H1 (cell line): ENCODE measurements at regions not wholly inside any gene's neighbourhood (a gene's known extent, or its start where the extent isn't known, plus 50 kb on each side); places are given as distances from the start of the nearest gene placed in this dataset.

Experiments
- CTCF ChIA-PET: fragments of 300-600 bp; sonication (Branson Sonifier 250); formaldehyde crosslinking; loops from one replicate; lab custom pipeline; 2021; ENCODE audit not compliant: partially characterized antibody; lab: Charles Lee
- POLR2A ChIA-PET: fragments of 300-600 bp; sonication (Branson Sonifier 250); formaldehyde crosslinking; loops from one replicate; lab custom pipeline; 2021; ENCODE audit warnings: inconsistent platforms; ENCODE audit not compliant: partially characterized antibody; lab: Charles Lee
- DNase-seq, 2 experiments: peaks; one replicate each; pipeline versions ENCODE4 v3.0.0 to v3.0.0-alpha.2; 2010 to 2022; ENCODE audit warnings: low spot score in 2 of 2, low read depth in 1 of 2, mixed read lengths in 1 of 2
- FAIRE-seq: peaks from 2 replicates; lab custom pipeline; 2011; peaks lifted over from hg19 to GRCh38; lab: Jason Lieb, UNC
- H2AFZ ChIP-seq: 2 replicates; pipeline ENCODE4 v1.8.1; 2012; ENCODE audit warnings: low read length, inconsistent platforms
- H2AK5ac ChIP-seq: 2 replicates; pipeline ENCODE4 v1.6.1; 2013; ENCODE audit warnings: low read depth, low read length
- H2BK120ac ChIP-seq: replicated peaks from 2 replicates; pipeline ENCODE3; 2013; ENCODE audit warnings: low read depth, low read length, inconsistent platforms
- H2BK12ac ChIP-seq: 2 replicates; pipeline ENCODE4 v1.6.1; 2013; ENCODE audit warnings: low read depth, low read length
- H2BK15ac ChIP-seq: 2 replicates; pipeline ENCODE4 v1.6.1; 2013; ENCODE audit warnings: low read length
- H2BK20ac ChIP-seq: 2 replicates; pipeline ENCODE4 v1.6.1; 2013; ENCODE audit warnings: low read length
- H2BK5ac ChIP-seq: 2 replicates; pipeline ENCODE4 v1.6.1; 2013; ENCODE audit warnings: low read depth, low read length
- H3K14ac ChIP-seq: 2 replicates; pipeline ENCODE4 v1.6.1; 2013; ENCODE audit warnings: inconsistent platforms; ENCODE audit not compliant: insufficient read length
- H3K18ac ChIP-seq: 2 replicates; pipeline ENCODE4 v1.6.1; 2013; ENCODE audit warnings: low read length; ENCODE audit errors: extremely low read depth
- H3K23ac ChIP-seq: 2 replicates; pipeline ENCODE4 v1.6.1; 2013; ENCODE audit warnings: inconsistent platforms; ENCODE audit not compliant: insufficient read length
- H3K23me2 ChIP-seq: 2 replicates; pipeline ENCODE4 v1.6.1; 2013; ENCODE audit warnings: low read depth, low read length
- H3K27ac ChIP-seq: 2 replicates; pipeline ENCODE4 v1.6.1; 2011; ENCODE audit warnings: low read depth, low read length, inconsistent platforms
- H3K27me3 ChIP-seq, 4 experiments: replicated peaks in 1 of 4; 1 replicate in 1 of 4; 2 replicates in 3 of 4; pipeline versions ENCODE4 v1.6.1 to v1.8.1; 2011 to 2013; ENCODE audit warnings: low read length in 3 of 4, mild to moderate bottlenecking in 3 of 4, inconsistent platforms in 2 of 4, mixed read lengths in 2 of 4, moderate library complexity in 1 of 4; ENCODE audit not compliant: control insufficient read depth in 3 of 4, insufficient read depth in 3 of 4; ENCODE audit errors: extremely low read depth in 1 of 4
- H3K36me3 ChIP-seq, 4 experiments: 2 replicates each; pipeline versions ENCODE4 v1.6.1 to v1.8.1; 2011 to 2013; ENCODE audit warnings: mild to moderate bottlenecking in 4 of 4, low read length in 3 of 4, moderate library complexity in 2 of 4, control low read depth in 1 of 4, inconsistent platforms in 1 of 4; ENCODE audit not compliant: insufficient read depth in 4 of 4, control insufficient read depth in 2 of 4
- H3K4ac ChIP-seq: replicated peaks from 2 replicates; pipeline ENCODE3; 2013; ENCODE audit warnings: low read length, low read depth, mixed read lengths, inconsistent platforms; ENCODE audit not compliant: insufficient read length
- H3K4me1 ChIP-seq, 4 experiments: replicated peaks in 1 of 4; 1 replicate in 1 of 4; 2 replicates in 3 of 4; pipeline versions ENCODE4 v1.6.1 to v1.8.1; 2011 to 2013; ENCODE audit warnings: low read length in 3 of 4, inconsistent platforms in 2 of 4, mixed read lengths in 1 of 4; ENCODE audit not compliant: insufficient read depth in 4 of 4, control insufficient read depth in 3 of 4
- H3K4me2 ChIP-seq, 2 experiments: 2 replicates each; pipeline versions ENCODE4 v1.6.1 to v1.8.1; 2011 to 2013; ENCODE audit warnings: low read depth in 2 of 2, low read length in 2 of 2, control low read depth in 1 of 2, inconsistent platforms in 1 of 2, mild to moderate bottlenecking in 1 of 2; ENCODE audit not compliant: insufficient read depth in 1 of 2
- H3K4me3 ChIP-seq, 4 experiments: fragments of 200-600, 300-600 bp in 1 of 4; sonication (generic), shearing (Covaris generic), sonication (Bioruptor Twin) in 1 of 4; 2 replicates each; pipeline versions ENCODE4 v1.5.1 to v1.8.1; 2011 to 2016; ENCODE audit warnings: low read length in 4 of 4, low read depth in 3 of 4, control low read depth in 2 of 4, inconsistent platforms in 2 of 4, mild to moderate bottlenecking in 2 of 4, mixed read lengths in 1 of 4, moderate library complexity in 1 of 4; ENCODE audit not compliant: insufficient read depth in 2 of 4; ENCODE audit errors: extremely low read depth in 1 of 4
- H3K56ac ChIP-seq: replicated peaks from 2 replicates; pipeline ENCODE3; 2013; ENCODE audit warnings: low read depth, mild to moderate bottlenecking, mixed read lengths, low read length, inconsistent platforms; ENCODE audit not compliant: insufficient read length
- H3K79me1 ChIP-seq: 2 replicates; pipeline ENCODE4 v1.6.1; 2013; ENCODE audit warnings: low read depth, low read length, control low read depth
- H3K79me2 ChIP-seq, 2 experiments: 2 replicates each; pipeline versions ENCODE4 v1.6.1 to v1.8.1; 2012 to 2013; ENCODE audit warnings: low read length in 2 of 2, mild to moderate bottlenecking in 2 of 2, inconsistent platforms in 1 of 2; ENCODE audit not compliant: insufficient read depth in 2 of 2, control insufficient read depth in 1 of 2
- H3K9ac ChIP-seq, 4 experiments: replicated peaks in 1 of 4; 1 replicate in 1 of 4; 2 replicates in 3 of 4; pipeline versions ENCODE4 v1.6.1 to v1.8.1; 2011 to 2013; ENCODE audit warnings: low read depth in 3 of 4, low read length in 3 of 4, control low read depth in 2 of 4, mild to moderate bottlenecking in 2 of 4, moderate library complexity in 2 of 4, inconsistent platforms in 1 of 4; ENCODE audit errors: extremely low read depth in 1 of 4
- H3K9me3 ChIP-seq, 2 experiments: 2 replicates each; pipeline versions ENCODE4 v1.6.1 to v1.8.1; 2012 to 2013; ENCODE audit warnings: mild to moderate bottlenecking in 2 of 2, moderate library complexity in 2 of 2, control low read depth in 1 of 2, inconsistent platforms in 1 of 2, low read depth in 1 of 2, low read length in 1 of 2, mixed read lengths in 1 of 2; ENCODE audit not compliant: insufficient read depth in 2 of 2
- H4K20me1 ChIP-seq, 2 experiments: replicated peaks in 1 of 2; 2 replicates each; pipeline versions ENCODE3 to v1.8.1; 2011 to 2013; ENCODE audit warnings: inconsistent platforms in 2 of 2, low read length in 2 of 2, mild to moderate bottlenecking in 1 of 2; ENCODE audit not compliant: insufficient read depth in 2 of 2, control insufficient read depth in 1 of 2
- H4K5ac ChIP-seq: 2 replicates; pipeline ENCODE4 v1.6.1; 2013; ENCODE audit warnings: low read length, low read depth, mixed read lengths, inconsistent platforms; ENCODE audit not compliant: insufficient read length
- H4K8ac ChIP-seq: 2 replicates; pipeline ENCODE4 v1.8.0; 2013; ENCODE audit warnings: mild to moderate bottlenecking, moderate library complexity, low read length, inconsistent platforms; ENCODE audit not compliant: insufficient read depth; ENCODE audit errors: extremely low read depth
- H4K91ac ChIP-seq: replicated peaks from 2 replicates; pipeline ENCODE3; 2013; ENCODE audit warnings: low read length, mixed read lengths, inconsistent platforms; ENCODE audit not compliant: insufficient read length
- CBX8 ChIP-seq: fragments of 300-800, 300-1000 bp; sonication (generic); IDR thresholded peaks from 2 replicates; pipeline ENCODE4 v1.7.1; 2016; ENCODE audit warnings: low read depth, low read length, borderline replicate concordance
- CHD1 ChIP-seq: IDR thresholded peaks from 2 replicates; pipeline ENCODE4 v1.6.1; 2012; ENCODE audit warnings: low read depth, low read length, improper control_type of control experiment
- FOSL1 ChIP-seq: IDR thresholded peaks from 2 replicates; pipeline ENCODE4 v1.6.1; 2011; ENCODE audit warnings: mild to moderate bottlenecking, low read depth, low read length, moderate library complexity; ENCODE audit not compliant: insufficient read depth
- KDM1A ChIP-seq: fragments of 200-600, 300-600 bp; sonication (generic); IDR thresholded peaks from 2 replicates; pipeline ENCODE4 v1.7.1; 2016; ENCODE audit warnings: mild to moderate bottlenecking, low read length, borderline replicate concordance
- KDM5A ChIP-seq: fragments of 200-600 bp; IDR thresholded peaks from 2 replicates; pipeline ENCODE4 v1.7.1; 2012; ENCODE audit warnings: mild to moderate bottlenecking, low read length, inconsistent platforms, mixed read lengths
- MAFK ChIP-seq: IDR thresholded peaks from 2 replicates; pipeline ENCODE4 v1.6.1; 2012; ENCODE audit warnings: low read depth, mild to moderate bottlenecking, improper control_type of control experiment, low read length
- POLR2A ChIP-seq, 2 experiments: IDR thresholded peaks; 1 replicate in 1 of 2; 2 replicates in 1 of 2; pipeline ENCODE4 v1.6.1; 2011; ENCODE audit warnings: low read depth in 2 of 2, low read length in 2 of 2, mild to moderate bottlenecking in 2 of 2; ENCODE audit errors: control extremely low read depth in 1 of 2
- POLR2AphosphoS5 ChIP-seq: IDR thresholded peaks from 2 replicates; pipeline ENCODE4 v1.6.1; 2011; ENCODE audit warnings: low read depth, low read length
- POU5F1 ChIP-seq: IDR thresholded peaks from 2 replicates; pipeline ENCODE4 v1.6.1; 2011; ENCODE audit warnings: low read depth, mild to moderate bottlenecking, low read length, moderate library complexity
- SAP30 ChIP-seq: fragments of 300-600 bp; sonication (generic); IDR thresholded peaks from 2 replicates; pipeline ENCODE4 v1.7.1; 2012; ENCODE audit warnings: low read length, moderate library complexity, mild to moderate bottlenecking, inconsistent platforms; ENCODE audit not compliant: insufficient read depth, insufficient replicate concordance
- TEAD4 ChIP-seq: IDR thresholded peaks from 2 replicates; pipeline ENCODE4 v1.6.1; 2012; ENCODE audit warnings: low read depth, low read length, inconsistent platforms, mixed read lengths
- WGBS, 2 experiments: shearing (Covaris generic) in 1 of 2; methylation state at CpG; one replicate each; pipeline versions ENCODE4 v1.1.6 to v1.1.7; 2013 to 2015; ENCODE audit warnings: low lambda C conversion rate in 2 of 2, mixed read lengths in 2 of 2, inconsistent platforms in 1 of 2, low coverage in 1 of 2, missing lambda C conversion rate in 1 of 2; ENCODE audit not compliant: insufficient replicate concordance in 2 of 2, insufficient coverage in 1 of 2, insufficient read length in 1 of 2; ENCODE audit errors: extremely low coverage in 1 of 2, missing lambda C conversion rate in 1 of 2; 5-methylcytosine and 5-hydroxymethylcytosine counted together
- TF ChIP-seq, protein P1 (sequence below): IDR thresholded peaks from 2 replicates; pipeline ENCODE4 v1.6.1; 2011; ENCODE audit warnings: low read length, improper control_type of control experiment

DNA sequence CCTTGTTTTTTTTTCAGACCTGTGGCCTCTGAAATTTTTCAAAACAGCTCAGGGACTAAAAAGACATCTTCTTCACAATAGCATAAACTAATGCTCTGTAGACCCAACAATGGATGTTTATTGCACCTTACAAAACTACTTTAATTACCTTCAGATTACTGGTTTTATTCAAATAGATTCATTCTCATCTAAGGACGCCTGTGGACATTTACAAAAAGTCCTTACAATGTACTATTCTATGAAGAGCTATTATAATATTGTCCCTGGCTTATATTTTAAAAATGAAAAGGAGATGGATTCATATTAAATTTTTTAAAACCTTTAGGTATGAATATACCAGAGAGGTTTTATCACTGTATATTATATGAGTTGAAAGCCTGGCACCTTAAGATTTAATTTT lies 238.4 kb upstream of the NR5A2 start:
- Histone ChIP-seq H3K9ac (no peak overlapping the region), H3K4ac (no peak overlapping the region), H3K4me2 (no peak overlapping the region), H3K27ac (no peak overlapping the region), H3K23ac (no peak overlapping the region), H2BK12ac (no peak overlapping the region), H3K36me3 (no peaks in the 10 kb centered on the region), H4K8ac (no peak overlapping the region), H3K56ac (no peak overlapping the region), H3K27me3 (no peaks in the 10 kb centered on the region), H3K23me2 (no peaks in the 10 kb centered on the region), H3K9me3 (no peaks in the 10 kb centered on the region), H3K14ac (no peak overlapping the region), H4K5ac (no peak overlapping the region), H4K91ac (no peak overlapping the region), H2BK20ac (no peak overlapping the region), H2AK5ac (no peak overlapping the region), H3K79me2 (no peaks in the 10 kb centered on the region), H4K20me1 (no peaks in the 10 kb centered on the region), H2BK120ac (no peak overlapping the region), H3K4me1 (peaks cover 0 to 3% (median 2%) of the 10 kb centered on the region in 4 experiments; a peak in 3 of 7 replicates), H3K79me1 (no peaks in the 10 kb centered on the region), H2BK15ac (no peak overlapping the region), H2BK5ac (no peak overlapping the region), H3K18ac (no peak overlapping the region), H2AFZ (no peak overlapping the region), H3K4me3 (no peak overlapping the region)
- POLR2A ChIA-PET, result no interaction called here
- TF ChIP-seq POLR2A (IDR thresholded peaks at IDR 0.05; ENCODE audit: control extremely low read depth in 1 of 2, low read depth in 2 of 2, low read length in 2 of 2) (no peak), TEAD4 (no peak), KDM5A (no peak), MAFK (no peak), FOSL1 (no peak), CHD1 (no peak), KDM1A (no peak), SAP30 (no peak), POU5F1 (no peak), CBX8 (no peak), POLR2AphosphoS5 (no peak)
- TF ChIP-seq, protein P1, sequence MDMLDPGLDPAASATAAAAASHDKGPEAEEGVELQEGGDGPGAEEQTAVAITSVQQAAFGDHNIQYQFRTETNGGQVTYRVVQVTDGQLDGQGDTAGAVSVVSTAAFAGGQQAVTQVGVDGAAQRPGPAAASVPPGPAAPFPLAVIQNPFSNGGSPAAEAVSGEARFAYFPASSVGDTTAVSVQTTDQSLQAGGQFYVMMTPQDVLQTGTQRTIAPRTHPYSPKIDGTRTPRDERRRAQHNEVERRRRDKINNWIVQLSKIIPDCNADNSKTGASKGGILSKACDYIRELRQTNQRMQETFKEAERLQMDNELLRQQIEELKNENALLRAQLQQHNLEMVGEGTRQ, result no peak
- CTCF ChIA-PET, result interaction anchor here (0.7 kb wide), 1 partner anchor 213 kb away, joined by 3 read pairs; no protein-coding TSS in a partner anchor
- DNase-seq (no peak), FAIRE-seq (no peak)
- 84% methylated on average over 1 of the region's 1 CpG; no CpG with 5 or more reads in 1 of the 2 experiments for WGBS, 2 experiments
